Smooth muscle cell (in vitro differentiated cells): ENCODE measurements at regions not wholly inside any gene's neighbourhood (a gene's known extent, or its start where the extent isn't known, plus 50 kb on each side); places are given as distances from the start of the nearest gene placed in this dataset.

ENCODE experiments used
- DNase-seq: peaks from one replicate; lab custom pipeline; 2025; ENCODE audit not compliant: unreplicated experiment; lab: John Stamatoyannopoulos, UW
- H2AFZ ChIP-seq: fragments of 200-600 bp; sonication (generic); 2 replicates; pipeline ENCODE4 v1.6.0; 2016; ENCODE audit warnings: antibody characterized with exemption, low read depth, mild to moderate bottlenecking
- H3F3A ChIP-seq: fragments of 200-600 bp; sonication (generic); 2 replicates; pipeline ENCODE4 v1.6.0; 2017; ENCODE audit warnings: antibody characterized with exemption, low read depth
- H3K27ac ChIP-seq: fragments of 200-600 bp; sonication (generic); 2 replicates; pipeline ENCODE4 v1.5.1; 2016; ENCODE audit warnings: low read depth, mild to moderate bottlenecking
- H3K27me3 ChIP-seq: fragments of 200-600 bp; sonication (generic); 2 replicates; pipeline ENCODE4 v1.6.1; 2016; ENCODE audit warnings: low read depth, mild to moderate bottlenecking
- H3K36me3 ChIP-seq: fragments of 200-600 bp; sonication (generic); 2 replicates; pipeline ENCODE4 v1.5.1; 2016; ENCODE audit warnings: low read depth
- H3K4me1 ChIP-seq: fragments of 200-600 bp; sonication (generic); 2 replicates; pipeline ENCODE4 v1.5.1; 2016; ENCODE audit warnings: low read depth
- H3K4me2 ChIP-seq: fragments of 200-600 bp; sonication (generic); 2 replicates; pipeline ENCODE4 v1.6.0; 2016; ENCODE audit warnings: mild to moderate bottlenecking
- H3K4me3 ChIP-seq: fragments of 200-600 bp; sonication (generic); 2 replicates; pipeline ENCODE4 v1.5.1; 2016; ENCODE audit warnings: mild to moderate bottlenecking
- H3K79me2 ChIP-seq: fragments of 200-600 bp; sonication (generic); 2 replicates; pipeline ENCODE4 v1.6.0; 2016; ENCODE audit warnings: low read depth, mild to moderate bottlenecking
- H3K9ac ChIP-seq: fragments of 200-600 bp; sonication (generic); 2 replicates; pipeline ENCODE4 v1.6.0; 2016; ENCODE audit warnings: low read depth
- H3K9me3 ChIP-seq: fragments of 200-600 bp; sonication (generic); replicated peaks from 2 replicates; pipeline ENCODE4 v1.5.1; 2016; ENCODE audit warnings: low read depth
- H4K20me1 ChIP-seq: fragments of 200-600 bp; sonication (generic); 2 replicates; pipeline ENCODE4 v1.6.0; 2016; ENCODE audit warnings: low read depth
- WGBS: methylation state at CpG from one replicate; pipeline ENCODE4 v1.1.7; 2016; ENCODE audit warnings: low lambda C conversion rate; 5-methylcytosine and 5-hydroxymethylcytosine counted together
- TF ChIP-seq, protein P1 (sequence below): fragments of 200-600 bp; sonication (generic); IDR thresholded peaks from 2 replicates; pipeline ENCODE4 v1.5.1; 2017; ENCODE audit warnings: borderline replicate concordance, mild to moderate bottlenecking, antibody characterized with exemption; ENCODE audit not compliant: insufficient read depth, poor library complexity, severe bottlenecking

- H3K27ac ChIP-seq: peak overlapping the region; percentile 83
- peak overlapping the region; percentile 10 for H3K4me2 ChIP-seq
- no peaks in the 10 kb centered on the region for H3K9me3 ChIP-seq
- no peak overlapping the region for H3K4me3 ChIP-seq
- DNase-seq: no peak
- peak overlapping the region; percentile 57 for H3K9ac ChIP-seq
- no peaks in the 10 kb centered on the region for H3K79me2 ChIP-seq
- H2AFZ ChIP-seq: no peak overlapping the region
- WGBS: 45% methylated on average over 3 of the region's 3 CpGs
- no peaks in the 10 kb centered on the region for H4K20me1 ChIP-seq
- TF ChIP-seq, protein P1, sequence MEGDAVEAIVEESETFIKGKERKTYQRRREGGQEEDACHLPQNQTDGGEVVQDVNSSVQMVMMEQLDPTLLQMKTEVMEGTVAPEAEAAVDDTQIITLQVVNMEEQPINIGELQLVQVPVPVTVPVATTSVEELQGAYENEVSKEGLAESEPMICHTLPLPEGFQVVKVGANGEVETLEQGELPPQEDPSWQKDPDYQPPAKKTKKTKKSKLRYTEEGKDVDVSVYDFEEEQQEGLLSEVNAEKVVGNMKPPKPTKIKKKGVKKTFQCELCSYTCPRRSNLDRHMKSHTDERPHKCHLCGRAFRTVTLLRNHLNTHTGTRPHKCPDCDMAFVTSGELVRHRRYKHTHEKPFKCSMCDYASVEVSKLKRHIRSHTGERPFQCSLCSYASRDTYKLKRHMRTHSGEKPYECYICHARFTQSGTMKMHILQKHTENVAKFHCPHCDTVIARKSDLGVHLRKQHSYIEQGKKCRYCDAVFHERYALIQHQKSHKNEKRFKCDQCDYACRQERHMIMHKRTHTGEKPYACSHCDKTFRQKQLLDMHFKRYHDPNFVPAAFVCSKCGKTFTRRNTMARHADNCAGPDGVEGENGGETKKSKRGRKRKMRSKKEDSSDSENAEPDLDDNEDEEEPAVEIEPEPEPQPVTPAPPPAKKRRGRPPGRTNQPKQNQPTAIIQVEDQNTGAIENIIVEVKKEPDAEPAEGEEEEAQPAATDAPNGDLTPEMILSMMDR: no peak
- no peaks in the 10 kb centered on the region for H3K4me1 ChIP-seq
- H3K27me3 ChIP-seq: no peaks in the 10 kb centered on the region
- no peaks in the 10 kb centered on the region for H3K36me3 ChIP-seq
- no peaks in the 10 kb centered on the region for H3F3A ChIP-seq
Observed at GRCh38 chr17:12415031-12415430, 250.7 kb upstream of the MYOCD start.

DNA sequence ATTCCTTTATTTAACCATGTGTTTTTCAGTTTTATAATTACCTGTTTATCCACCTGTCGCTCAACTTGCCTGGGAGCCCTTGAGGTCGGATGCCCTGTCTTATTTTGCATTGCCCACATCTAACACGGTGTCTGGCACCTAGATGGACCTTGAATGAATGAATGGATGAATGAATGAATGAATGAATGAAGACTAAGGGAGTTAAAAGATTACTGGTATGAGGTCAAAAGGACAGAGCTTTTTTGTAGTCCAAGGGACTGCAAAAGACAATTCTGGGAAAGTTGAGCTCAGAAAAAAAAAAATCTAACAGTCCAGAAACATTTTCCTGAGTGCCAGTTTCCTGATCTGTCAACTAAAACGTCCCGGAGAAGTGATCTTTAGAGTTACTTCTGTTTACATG, 244.6 kb upstream of the MYOCD start:
- Histone ChIP-seq H3K4me1 (peaks cover 12% of the 10 kb centered on the region), H3K27ac (no peak overlapping the region), H3K9ac (no peak overlapping the region), H3K4me3 (no peak overlapping the region), H3K36me3 (no peaks in the 10 kb centered on the region), H3K79me2 (no peaks in the 10 kb centered on the region), H4K20me1 (no peaks in the 10 kb centered on the region), H3F3A (no peaks in the 10 kb centered on the region), H3K4me2 (no peak overlapping the region), H3K27me3 (no peaks in the 10 kb centered on the region), H3K9me3 (no peaks in the 10 kb centered on the region), H2AFZ (no peak overlapping the region)
- 74% methylated on average over 5 of the region's 5 CpGs for WGBS
- TF ChIP-seq, protein P1: no peak
- DNase-seq: no peak

- H3K4me1 ChIP-seq: peaks cover 12% of the 10 kb centered on the region
- no peaks in the 10 kb centered on the region for H4K20me1 ChIP-seq
- no peaks in the 10 kb centered on the region for H3F3A ChIP-seq
- no peaks in the 10 kb centered on the region for H3K27me3 ChIP-seq
- no peaks in the 10 kb centered on the region for H3K36me3 ChIP-seq
- H3K9ac ChIP-seq: no peak overlapping the region
- DNase-seq: no peak
- H3K27ac ChIP-seq: no peak overlapping the region
- H3K9me3 ChIP-seq: no peaks in the 10 kb centered on the region
- peak overlapping the region; percentile 4 for H3K4me2 ChIP-seq
- TF ChIP-seq, protein P1: no peak
- H3K4me3 ChIP-seq: no peak overlapping the region
- no peaks in the 10 kb centered on the region for H3K79me2 ChIP-seq
- 46% methylated on average over 15 of the region's 15 CpGs for WGBS
- peak overlapping the region; percentile 70 for H2AFZ ChIP-seq
Observed at GRCh38 chr17:12421646-12422306, 243.9 kb upstream of the MYOCD start.

DNA sequence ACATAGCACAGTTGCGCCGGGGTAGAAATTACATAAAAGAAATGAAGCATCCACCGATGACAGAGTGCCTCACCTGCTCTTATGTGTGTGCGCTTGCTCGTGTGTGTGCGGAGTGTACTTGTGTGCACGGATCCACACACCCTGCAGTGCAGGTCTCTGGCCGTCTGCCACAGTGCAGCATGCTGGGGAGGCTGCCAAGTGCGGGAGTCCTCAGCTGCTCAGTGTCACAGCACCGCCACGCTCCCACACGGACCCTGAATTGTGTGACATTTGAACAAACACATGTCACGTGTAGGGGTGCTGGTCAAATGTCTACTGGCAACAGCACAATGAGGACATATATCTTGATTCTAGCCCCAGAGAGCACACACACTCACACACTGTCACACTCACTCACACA, 243.0 kb upstream of the MYOCD start:
- WGBS: 95% methylated on average over 13 of the region's 13 CpGs
- no peaks in the 10 kb centered on the region for H3K9me3 ChIP-seq

More for the DNA sequence above, 243.0 kb upstream of the MYOCD start:
- no peaks in the 10 kb centered on the region for H4K20me1 ChIP-seq
- H3K36me3 ChIP-seq: no peaks in the 10 kb centered on the region
- no peak overlapping the region for H3K9ac ChIP-seq
- no peak for DNase-seq
- H2AFZ ChIP-seq: no peak overlapping the region
- no peaks in the 10 kb centered on the region for H3K79me2 ChIP-seq
- no peak overlapping the region for H3K4me2 ChIP-seq
- no peaks in the 10 kb centered on the region for H3K27me3 ChIP-seq
- no peak overlapping the region for H3K27ac ChIP-seq
- H3F3A ChIP-seq: no peaks in the 10 kb centered on the region
- no peak overlapping the region for H3K4me3 ChIP-seq
- TF ChIP-seq, protein P1: no peak
- peaks cover 12% of the 10 kb centered on the region for H3K4me1 ChIP-seq
